Stomach (tissue), 4 donors: ENCODE measurements at regions not wholly inside any gene's neighbourhood (a gene's known extent, or its start where the extent isn't known, plus 50 kb on each side); places are given as distances from the start of the nearest gene placed in this dataset.

Source experiments
- CTCF ChIP-seq, 7 experiments: fragments of 450-650 bp in 4 of 7; fragments of 200-600 bp in 3 of 7; sonication (generic) in 3 of 7; IDR thresholded peaks; one replicate each; pipeline ENCODE4 v1.5.1; 2016 to 2019; ENCODE audit warnings: antibody characterized with exemption in 7 of 7, control low read depth in 2 of 7, mild to moderate bottlenecking in 1 of 7
- POLR2A ChIP-seq, 4 donors: fragments of 450-650 bp; IDR thresholded peaks; one replicate each; pipeline ENCODE4 v1.6.1; 2016; ENCODE audit warnings: antibody characterized with exemption in 4 of 4, control low read depth in 2 of 4, mild to moderate bottlenecking in 1 of 4, moderate library complexity in 1 of 4
- POLR2AphosphoS5 ChIP-seq, 3 donors: sonication (generic); formaldehyde crosslinking; IDR thresholded peaks; one replicate each; pipeline ENCODE4 v1.6.1; 2016; ENCODE audit warnings: antibody characterized with exemption in 3 of 3

GRCh38 chr3:159018341-159018740, 216.5 kb downstream of the MFSD1 start:
- TF ChIP-seq CTCF (IDR thresholded peaks at IDR 0.05) = no peak
- no peak for TF ChIP-seq POLR2AphosphoS5 (IDR thresholded peaks at IDR 0.05)
- no peak for TF ChIP-seq POLR2A (IDR thresholded peaks at IDR 0.05)
